Neural crest cell (in vitro differentiated cells): ENCODE measurements at regions not wholly inside any gene's neighbourhood (a gene's known extent, or its start where the extent isn't known, plus 50 kb on each side); places are given as distances from the start of the nearest gene placed in this dataset.

Experiments
- DNase-seq: peaks from one replicate; pipeline ENCODE4 v3.0.0; 2021; ENCODE audit warnings: low read depth, mixed read lengths, low spot score
- H3K27ac Mint-ChIP-seq: one replicate; pipeline ENCODE4 v1.8.0; 2021; ENCODE audit warnings: mild to moderate bottlenecking, mixed read lengths; ENCODE audit not compliant: unreplicated experiment
- H3K27me3 Mint-ChIP-seq: 2 replicates; pipeline ENCODE4 v1.8.0; 2021; ENCODE audit warnings: low read depth, mild to moderate bottlenecking, mixed read lengths
- H3K36me3 Mint-ChIP-seq: 2 replicates; pipeline ENCODE4 v1.8.0; 2021; ENCODE audit warnings: low read depth, mild to moderate bottlenecking, mixed read lengths
- H3K4me1 Mint-ChIP-seq: 2 replicates; pipeline ENCODE4 v1.8.0; 2021; ENCODE audit warnings: mixed read lengths
- H3K4me3 Mint-ChIP-seq: one replicate; pipeline ENCODE4 v1.8.0; 2021; ENCODE audit warnings: mild to moderate bottlenecking, mixed read lengths
- H3K9me3 Mint-ChIP-seq: 2 replicates; pipeline ENCODE4 v1.8.0; 2021; ENCODE audit warnings: mixed read lengths
- CTCF ChIP-seq: fragments of 200-600 bp; sonication (generic); conservative IDR thresholded peaks from 2 replicates; pipeline ENCODE4 v1.5.0; 2021; ENCODE audit warnings: antibody characterized with exemption, mild to moderate bottlenecking

GRCh38 chr17:79560527-79560926 lies 50.3 kb downstream of the RBFOX3 start:
- Mint-ChIP-seq H3K27ac (no peak overlapping the region), H3K4me1 (peaks cover 25% of the 10 kb centered on the region), H3K4me3 (no peak overlapping the region), H3K27me3 (no peaks in the 10 kb centered on the region), H3K9me3 (peaks cover 3% of the 10 kb centered on the region), H3K36me3 (peaks cover 3% of the 10 kb centered on the region)
- DNase-seq: no peak
- no peak for TF ChIP-seq CTCF

DNA sequence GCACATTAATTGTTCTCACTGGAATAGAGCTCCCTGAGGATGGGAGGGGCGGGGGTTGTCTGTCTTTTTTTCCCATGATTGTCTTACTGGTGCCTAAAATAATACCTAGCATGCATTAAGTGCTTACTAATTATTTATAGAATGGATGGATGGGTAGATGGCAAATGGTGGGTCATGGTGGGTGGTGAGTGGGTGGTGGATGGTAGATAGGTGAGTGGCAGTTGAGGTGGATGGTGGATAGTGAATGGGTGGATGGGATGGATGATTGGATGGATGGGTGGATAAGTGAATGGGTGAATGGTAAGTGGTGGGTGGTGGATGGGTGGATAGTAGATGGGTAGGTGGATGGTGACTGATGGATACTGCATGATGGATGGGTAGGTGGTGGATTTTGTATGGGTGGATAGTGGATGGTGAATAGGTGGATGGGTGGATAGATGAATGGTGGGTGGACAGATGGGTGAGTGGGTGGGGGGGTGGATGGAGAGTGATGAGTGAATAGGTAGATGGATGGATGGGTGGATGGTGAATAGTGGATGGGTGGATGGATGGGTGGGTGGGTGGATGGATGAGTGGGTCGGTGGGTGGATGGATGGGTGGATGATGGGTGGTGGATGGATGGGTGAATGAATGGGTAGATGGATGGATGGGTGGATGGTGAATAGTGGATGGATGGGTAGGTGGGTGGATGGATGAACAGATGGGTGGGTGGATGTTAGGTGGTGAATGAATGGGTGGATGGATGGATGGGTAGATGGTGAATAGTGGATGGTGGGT lies 51.6 kb downstream of the RBFOX3 start:
- Mint-ChIP-seq H3K27ac (no peak overlapping the region), H3K4me1 (peaks cover 25% of the 10 kb centered on the region), H3K9me3 (peaks cover 10% of the 10 kb centered on the region), H3K36me3 (peaks cover 5% of the 10 kb centered on the region), H3K27me3 (no peaks in the 10 kb centered on the region), H3K4me3 (no peak overlapping the region)
- no peak for TF ChIP-seq CTCF
- no peak for DNase-seq

- peaks cover 10% of the 10 kb centered on the region for H3K9me3 Mint-ChIP-seq
- no peaks in the 10 kb centered on the region for H3K27me3 Mint-ChIP-seq
- no peak for DNase-seq
- peaks cover 20% of the 10 kb centered on the region for H3K4me1 Mint-ChIP-seq
- TF ChIP-seq CTCF: no peak
- H3K4me3 Mint-ChIP-seq: no peak overlapping the region
- H3K36me3 Mint-ChIP-seq: peaks cover 5% of the 10 kb centered on the region
- H3K27ac Mint-ChIP-seq: no peak overlapping the region
Observed at GRCh38 chr17:79558091-79558900, 52.6 kb downstream of the RBFOX3 start.

DNA sequence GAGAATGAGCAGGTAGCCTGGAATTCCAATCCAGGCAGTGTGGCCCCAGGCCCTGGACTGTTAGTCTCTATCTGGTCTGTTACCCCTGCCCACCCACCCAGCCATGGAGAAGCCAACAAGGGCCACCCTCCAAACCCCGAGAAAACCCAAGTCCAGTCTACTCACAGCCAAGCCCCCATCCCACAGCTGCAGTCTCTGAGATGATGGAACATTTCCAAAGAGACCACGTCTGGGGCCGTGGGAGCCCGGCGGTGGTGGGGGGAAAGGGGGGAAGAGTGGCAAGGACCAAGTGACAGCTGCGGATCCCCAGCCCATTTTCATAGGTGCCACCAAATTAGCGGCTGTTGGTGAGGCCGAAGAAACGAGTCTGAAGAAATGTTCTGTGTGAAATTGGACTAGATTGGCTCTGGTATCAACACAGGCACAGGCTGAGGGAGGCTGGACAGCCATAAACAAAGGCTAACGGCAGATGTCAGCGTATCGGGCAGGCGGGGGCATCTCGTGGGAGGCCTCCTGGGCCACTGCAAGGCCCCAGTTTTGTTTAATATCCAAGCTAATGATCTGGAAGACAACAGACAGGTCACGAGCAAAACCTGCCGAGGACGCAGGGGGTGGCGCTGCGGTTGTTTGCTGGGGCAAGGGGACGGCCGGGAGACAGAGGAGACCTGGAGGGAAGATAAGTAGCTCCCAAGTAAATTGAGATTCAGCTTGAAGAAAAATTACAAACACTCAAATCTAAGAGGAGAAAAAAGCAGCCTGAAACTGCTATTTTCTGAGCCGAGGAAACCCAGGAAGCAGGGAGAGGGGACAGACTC lies 53.4 kb downstream of the RBFOX3 start:
- H3K36me3 Mint-ChIP-seq: peaks cover 5% of the 10 kb centered on the region
- peaks cover 10% of the 10 kb centered on the region for H3K9me3 Mint-ChIP-seq
- H3K4me1 Mint-ChIP-seq: peaks cover 12% of the 10 kb centered on the region
- H3K27ac Mint-ChIP-seq: no peak overlapping the region
- H3K4me3 Mint-ChIP-seq: no peak overlapping the region
- no peaks in the 10 kb centered on the region for H3K27me3 Mint-ChIP-seq
- no peak for DNase-seq
- TF ChIP-seq CTCF: no peak

- no peaks in the 10 kb centered on the region for H3K27me3 Mint-ChIP-seq
- peaks cover 6% of the 10 kb centered on the region for H3K4me1 Mint-ChIP-seq
- DNase-seq: no peak
- H3K36me3 Mint-ChIP-seq: peaks cover 5% of the 10 kb centered on the region
- H3K9me3 Mint-ChIP-seq: peaks cover 13% of the 10 kb centered on the region
- H3K4me3 Mint-ChIP-seq: no peak overlapping the region
- no peak overlapping the region for H3K27ac Mint-ChIP-seq
- no peak for TF ChIP-seq CTCF
Observed at GRCh38 chr17:79556271-79556670, 54.6 kb downstream of the RBFOX3 start.
